GM12801 (cell line): ENCODE measurements at regions not wholly inside any gene's neighbourhood (a gene's known extent, or its start where the extent isn't known, plus 50 kb on each side); places are given as distances from the start of the nearest gene placed in this dataset.

Experiments
- CTCF ChIP-seq: IDR thresholded peaks from one replicate; pipeline ENCODE4 v1.5.1; 2011; ENCODE audit warnings: control low read depth; ENCODE audit not compliant: insufficient read length; ENCODE audit errors: extremely low read depth

- no peak for TF ChIP-seq CTCF
These were observed 135.2 kb downstream of the EFNB2 start for GRCh38 chr13:106400289-106400688.

GRCh38 chr13:106398289-106398688, 137.2 kb downstream of the EFNB2 start:
- TF ChIP-seq CTCF = no peak

GRCh38 chr13:106393776-106394175, 141.7 kb downstream of the EFNB2 start:
- no peak for TF ChIP-seq CTCF

- no peak for TF ChIP-seq CTCF
These were observed 143.8 kb downstream of the EFNB2 start for GRCh38 chr13:106391681-106392080.

- TF ChIP-seq CTCF = no peak
These were observed 144.2 kb downstream of the EFNB2 start for GRCh38 chr13:106391271-106391670.

GRCh38 chr13:106390367-106390766, 145.1 kb downstream of the EFNB2 start:
- no peak for TF ChIP-seq CTCF

- no peak for TF ChIP-seq CTCF
These were observed 149.8 kb downstream of the EFNB2 start for GRCh38 chr13:106385654-106386053.

- TF ChIP-seq CTCF = no peak
These were observed 150.9 kb downstream of the EFNB2 start for GRCh38 chr13:106384516-106384915.
